Gastroesophageal sphincter (tissue), 3 donors: ENCODE measurements at regions not wholly inside any gene's neighbourhood (a gene's known extent, or its start where the extent isn't known, plus 50 kb on each side); places are given as distances from the start of the nearest gene placed in this dataset.

Experiments used
- POLR2A ChIP-seq, 2 donors: fragments of 450-650 bp; IDR thresholded peaks; one replicate each; pipeline ENCODE4 v1.6.1; 2017; ENCODE audit warnings: antibody characterized with exemption in 2 of 2, mild to moderate bottlenecking in 2 of 2, moderate library complexity in 1 of 2
- TF ChIP-seq, protein P1 (sequence below), 4 experiments: fragments of 200-600 bp in 2 of 4; fragments of 450-650 bp in 2 of 4; sonication (generic) in 1 of 4; IDR thresholded peaks; one replicate each; pipeline ENCODE4 v1.5.1; 2017 to 2019; ENCODE audit warnings: antibody characterized with exemption in 4 of 4, mild to moderate bottlenecking in 2 of 4, moderate library complexity in 2 of 4

DNA sequence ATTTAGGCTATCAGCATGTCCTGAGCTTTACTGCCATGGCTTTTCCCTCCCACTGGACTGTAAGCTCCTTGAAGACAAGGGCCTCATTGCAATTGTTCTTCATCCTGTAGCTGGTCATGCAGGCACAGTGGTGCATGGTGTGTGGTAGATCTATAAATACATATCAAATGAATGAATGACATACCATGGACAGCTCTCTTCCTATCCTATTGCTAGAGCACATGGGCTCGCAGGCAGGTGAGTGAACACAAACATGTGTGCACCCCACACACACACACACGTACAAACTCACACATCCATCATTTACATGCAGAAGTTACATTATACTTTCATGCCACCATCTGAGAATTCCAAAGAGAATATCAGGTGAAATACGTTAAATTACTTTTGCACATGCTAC, 172.9 kb upstream of the RUNX1 start:
- TF ChIP-seq, protein P1, sequence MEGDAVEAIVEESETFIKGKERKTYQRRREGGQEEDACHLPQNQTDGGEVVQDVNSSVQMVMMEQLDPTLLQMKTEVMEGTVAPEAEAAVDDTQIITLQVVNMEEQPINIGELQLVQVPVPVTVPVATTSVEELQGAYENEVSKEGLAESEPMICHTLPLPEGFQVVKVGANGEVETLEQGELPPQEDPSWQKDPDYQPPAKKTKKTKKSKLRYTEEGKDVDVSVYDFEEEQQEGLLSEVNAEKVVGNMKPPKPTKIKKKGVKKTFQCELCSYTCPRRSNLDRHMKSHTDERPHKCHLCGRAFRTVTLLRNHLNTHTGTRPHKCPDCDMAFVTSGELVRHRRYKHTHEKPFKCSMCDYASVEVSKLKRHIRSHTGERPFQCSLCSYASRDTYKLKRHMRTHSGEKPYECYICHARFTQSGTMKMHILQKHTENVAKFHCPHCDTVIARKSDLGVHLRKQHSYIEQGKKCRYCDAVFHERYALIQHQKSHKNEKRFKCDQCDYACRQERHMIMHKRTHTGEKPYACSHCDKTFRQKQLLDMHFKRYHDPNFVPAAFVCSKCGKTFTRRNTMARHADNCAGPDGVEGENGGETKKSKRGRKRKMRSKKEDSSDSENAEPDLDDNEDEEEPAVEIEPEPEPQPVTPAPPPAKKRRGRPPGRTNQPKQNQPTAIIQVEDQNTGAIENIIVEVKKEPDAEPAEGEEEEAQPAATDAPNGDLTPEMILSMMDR (IDR thresholded peaks at IDR 0.05), result no peak
- no peak for TF ChIP-seq POLR2A (IDR thresholded peaks at IDR 0.05)
